HCT116 (cell line): ENCODE measurements at regions not wholly inside any gene's neighbourhood (a gene's known extent, or its start where the extent isn't known, plus 50 kb on each side); places are given as distances from the start of the nearest gene placed in this dataset.

Source experiments
- POLR2A ChIP-seq: IDR thresholded peaks from 2 replicates; pipeline ENCODE4 v1.7.0; 2011; ENCODE audit warnings: borderline replicate concordance; ENCODE audit not compliant: insufficient read depth, insufficient read length; ENCODE audit errors: extremely low read depth
- YY1 ChIP-seq: IDR thresholded peaks from 2 replicates; pipeline ENCODE4 v1.6.1; 2011; ENCODE audit warnings: low read length, low read depth, moderate library complexity, mild to moderate bottlenecking; ENCODE audit not compliant: insufficient replicate concordance; ENCODE audit errors: extremely low read depth
- ZFX ChIP-seq: fragments of 450-650 bp; IDR thresholded peaks from 2 replicates; pipeline ENCODE4 v1.6.1; 2017
- TF ChIP-seq, protein P1 (sequence below), 3 experiments: fragments of 200-600 bp in 1 of 3; sonication (generic) in 1 of 3; IDR thresholded peaks in 2 of 3; conservative IDR thresholded peaks in 1 of 3; 2 replicates each; pipeline ENCODE4 v1.5.1; 2012 to 2017; ENCODE audit warnings: low read depth in 2 of 3, low read length in 2 of 3, antibody characterized with exemption in 1 of 3, borderline replicate concordance in 1 of 3, control low read depth in 1 of 3, mild to moderate bottlenecking in 1 of 3, mixed read lengths in 1 of 3, mixed run types in 1 of 3, moderate library complexity in 1 of 3; ENCODE audit not compliant: insufficient read depth in 1 of 3

DNA sequence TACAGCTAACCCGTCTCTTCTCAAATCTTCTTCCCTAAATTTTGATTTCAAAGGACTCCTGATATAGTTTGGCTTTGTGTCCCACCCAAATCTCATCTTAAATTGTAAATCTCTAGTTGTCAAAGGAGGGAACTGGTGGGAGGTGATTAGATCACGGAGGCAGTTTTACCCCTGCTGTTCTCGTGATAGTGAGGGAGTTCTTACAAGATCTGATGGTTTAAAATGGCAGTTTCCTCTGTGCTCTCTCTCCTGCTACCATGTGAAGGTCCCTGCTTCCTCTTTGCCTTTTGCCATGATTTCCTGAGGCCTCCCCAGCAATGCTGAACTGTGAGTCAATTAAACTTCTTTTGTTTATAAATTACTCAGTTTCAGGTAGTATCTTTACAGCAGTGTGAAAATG lies 269.3 kb downstream of the POLR1F start:
- TF ChIP-seq POLR2A (no peak), YY1 (no peak), ZFX (no peak)
- TF ChIP-seq, protein P1, sequence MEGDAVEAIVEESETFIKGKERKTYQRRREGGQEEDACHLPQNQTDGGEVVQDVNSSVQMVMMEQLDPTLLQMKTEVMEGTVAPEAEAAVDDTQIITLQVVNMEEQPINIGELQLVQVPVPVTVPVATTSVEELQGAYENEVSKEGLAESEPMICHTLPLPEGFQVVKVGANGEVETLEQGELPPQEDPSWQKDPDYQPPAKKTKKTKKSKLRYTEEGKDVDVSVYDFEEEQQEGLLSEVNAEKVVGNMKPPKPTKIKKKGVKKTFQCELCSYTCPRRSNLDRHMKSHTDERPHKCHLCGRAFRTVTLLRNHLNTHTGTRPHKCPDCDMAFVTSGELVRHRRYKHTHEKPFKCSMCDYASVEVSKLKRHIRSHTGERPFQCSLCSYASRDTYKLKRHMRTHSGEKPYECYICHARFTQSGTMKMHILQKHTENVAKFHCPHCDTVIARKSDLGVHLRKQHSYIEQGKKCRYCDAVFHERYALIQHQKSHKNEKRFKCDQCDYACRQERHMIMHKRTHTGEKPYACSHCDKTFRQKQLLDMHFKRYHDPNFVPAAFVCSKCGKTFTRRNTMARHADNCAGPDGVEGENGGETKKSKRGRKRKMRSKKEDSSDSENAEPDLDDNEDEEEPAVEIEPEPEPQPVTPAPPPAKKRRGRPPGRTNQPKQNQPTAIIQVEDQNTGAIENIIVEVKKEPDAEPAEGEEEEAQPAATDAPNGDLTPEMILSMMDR (IDR thresholded peaks at IDR 0.05 in 2 of 3, conservative IDR thresholded peaks at IDR 0.05 in 1 of 3; ENCODE audit: borderline replicate concordance in 1 of 3, insufficient read depth in 1 of 3, low read depth in 2 of 3, low read length in 2 of 3): no peak
